Neural cell (in vitro differentiated cells): ENCODE measurements at regions not wholly inside any gene's neighbourhood (a gene's known extent, or its start where the extent isn't known, plus 50 kb on each side); places are given as distances from the start of the nearest gene placed in this dataset.

Source experiments
- CTCF ChIP-seq: fragments of 450-650 bp; IDR thresholded peaks from 2 replicates; pipeline ENCODE4 v1.5.1; 2014; ENCODE audit warnings: antibody characterized with exemption, mild to moderate bottlenecking, moderate library complexity; ENCODE audit not compliant: poor library complexity, severe bottlenecking
- EZH2 ChIP-seq: fragments of 200-600, 300-800 bp; shearing (Covaris generic), sonication (generic); IDR thresholded peaks from 2 replicates; pipeline ENCODE4 v1.6.1; 2014; ENCODE audit warnings: antibody characterized with exemption, low read length, borderline replicate concordance, mild to moderate bottlenecking; ENCODE audit not compliant: insufficient read depth, poor library complexity, severe bottlenecking
- RAD21 ChIP-seq: fragments of 450-650 bp; conservative IDR thresholded peaks from 2 replicates; pipeline ENCODE4 v1.6.1; 2014; ENCODE audit warnings: antibody characterized with exemption, mild to moderate bottlenecking, moderate library complexity

- TF ChIP-seq CTCF (no peak), RAD21 (no peak), EZH2 (no peak)
These were observed 90.6 kb downstream of the SPRY2 start for GRCh38 chr13:80250213-80250810.
